Daoy (cell line): ENCODE measurements at regions not wholly inside any gene's neighbourhood (a gene's known extent, or its start where the extent isn't known, plus 50 kb on each side); places are given as distances from the start of the nearest gene placed in this dataset.
A peak's percentile ranks its signal among the peaks of the same experiment; 100 is the strongest.

Source experiments
- DNase-seq: peaks from one replicate; pipeline ENCODE4 v3.0.0-alpha.2; 2015; ENCODE audit warnings: low read depth

- peak; percentile 1 for DNase-seq
These were observed 423.3 kb downstream of the CENPC start for GRCh38 chr4:67122029-67122428.

DNA sequence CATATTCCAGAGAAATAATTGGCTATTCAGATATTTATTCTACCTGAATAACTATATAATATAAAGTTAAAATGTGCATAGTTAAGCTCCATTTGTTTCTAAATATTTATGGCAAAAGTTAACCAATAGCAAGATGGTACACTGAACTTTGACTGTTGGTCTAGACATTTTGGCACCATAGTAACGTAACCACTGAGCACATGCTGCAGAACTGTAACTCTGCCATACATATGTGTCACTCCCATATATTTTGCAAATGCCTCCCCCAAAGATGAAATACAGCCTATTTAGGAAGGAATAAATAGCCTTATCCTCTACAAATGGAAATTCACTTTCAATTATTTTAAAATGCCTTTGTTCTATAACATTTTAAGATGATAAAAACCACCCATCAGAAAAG lies 424.9 kb downstream of the CENPC start:
- DNase-seq: no peak

- DNase-seq: no peak
These were observed 436.0 kb downstream of the CENPC start for GRCh38 chr4:67109276-67109675.

GRCh38 chr4:67106861-67107460 lies 438.3 kb downstream of the CENPC start:
- DNase-seq: no peak

DNA sequence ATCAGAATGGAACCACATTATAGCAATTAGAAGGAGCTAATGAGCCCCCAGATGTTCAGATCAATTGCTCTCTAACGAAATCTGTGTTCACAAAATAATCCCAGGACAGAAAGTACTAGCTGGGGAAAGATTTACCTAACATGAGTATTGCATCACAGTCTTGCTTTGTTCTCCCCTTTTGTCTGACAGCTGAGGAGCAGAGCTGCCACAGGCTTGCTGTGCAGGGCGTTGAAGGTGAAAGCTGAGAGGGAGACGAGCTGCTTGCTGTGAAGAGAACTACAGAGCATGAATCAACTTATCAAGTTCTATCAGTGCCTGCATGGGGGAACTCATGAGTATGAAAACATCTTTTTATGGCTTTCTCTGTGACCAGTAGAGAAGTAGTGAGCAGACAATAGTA lies 441.2 kb downstream of the CENPC start:
- no peak for DNase-seq

DNA sequence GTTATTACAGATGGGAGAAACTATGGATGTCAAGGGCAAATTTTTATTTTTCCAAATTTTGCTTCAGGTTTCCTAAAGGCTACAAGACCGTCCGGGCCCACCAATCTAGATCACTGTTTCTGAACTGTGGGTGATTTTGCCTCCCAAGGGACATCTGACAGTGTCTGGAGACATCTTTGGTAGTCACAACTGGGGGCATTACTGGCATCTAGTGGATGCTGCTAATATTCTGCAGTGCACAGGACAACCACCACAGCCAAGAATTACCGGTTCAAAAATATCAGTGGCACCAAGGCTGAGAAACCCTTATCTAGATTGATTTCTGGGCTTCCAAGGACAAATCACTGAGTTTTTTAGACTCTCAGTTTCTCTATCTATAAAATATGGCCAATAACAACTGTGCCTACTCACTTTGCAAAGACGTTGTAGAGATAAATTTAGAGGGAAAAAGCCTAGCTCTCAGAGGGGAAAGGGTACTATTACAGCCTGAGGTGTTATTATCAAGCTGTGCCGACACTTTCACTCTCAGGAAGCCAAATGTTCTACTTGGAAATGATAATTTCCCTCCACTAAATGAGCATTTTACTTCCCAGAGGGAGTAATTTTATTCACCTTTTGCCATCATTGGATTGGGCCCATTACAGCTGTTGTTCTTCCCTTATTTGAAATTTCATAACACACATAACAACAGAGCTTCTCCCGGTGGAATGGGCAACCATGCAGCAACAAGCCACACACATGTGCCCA lies 442.1 kb downstream of the CENPC start:
- no peak for DNase-seq

GRCh38 chr4:67101612-67102011 lies 443.7 kb downstream of the CENPC start:
- DNase-seq: no peak

- no peak for DNase-seq
These were observed 453.0 kb downstream of the CENPC start for GRCh38 chr4:67092351-67092750.

DNA sequence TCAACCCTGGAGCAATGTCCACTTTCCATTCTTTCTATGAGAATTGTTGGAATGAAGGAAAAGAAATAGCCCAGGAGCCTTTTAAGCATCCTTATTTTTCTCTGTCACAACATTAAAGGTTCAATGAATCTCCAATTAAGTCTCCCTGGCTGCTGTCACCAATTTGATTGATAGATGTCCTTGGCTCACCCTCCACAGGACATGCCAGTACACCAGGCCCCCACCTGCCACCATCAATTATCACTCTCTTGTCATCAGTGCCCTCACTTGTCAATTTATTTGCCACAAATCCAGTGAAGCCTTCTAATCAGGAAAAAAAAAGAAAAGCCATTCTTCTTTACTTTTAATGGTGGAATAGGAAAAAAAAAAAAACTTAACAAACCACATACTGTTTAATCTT lies 453.6 kb downstream of the CENPC start:
- DNase-seq: no peak

GRCh38 chr4:67087897-67088296 lies 457.4 kb downstream of the CENPC start:
- DNase-seq: peak; percentile 18

DNA sequence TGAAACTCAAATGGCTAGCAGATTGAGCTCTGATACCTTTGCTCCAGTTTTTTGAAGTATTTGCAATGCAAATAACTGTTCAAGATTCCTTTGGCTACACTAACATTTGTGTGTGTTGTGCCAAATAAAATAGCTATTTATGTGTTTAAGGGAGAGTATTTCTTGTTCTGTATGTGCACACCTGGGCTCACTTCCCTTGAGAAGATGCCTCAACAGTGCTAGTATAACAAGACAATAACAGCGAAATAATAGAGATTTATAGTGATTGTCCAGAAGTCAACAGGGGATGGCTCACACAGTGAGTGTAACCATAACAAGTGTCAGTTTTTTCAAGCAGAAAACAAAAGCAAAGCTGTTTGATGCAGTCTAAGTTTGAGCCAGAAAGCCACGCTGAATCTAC lies 460.5 kb downstream of the CENPC start:
- DNase-seq: no peak

- no peak for DNase-seq
These were observed 461.8 kb downstream of the CENPC start for GRCh38 chr4:67083496-67083895.

GRCh38 chr4:67082746-67083145 lies 462.6 kb downstream of the CENPC start:
- no peak for DNase-seq

DNA sequence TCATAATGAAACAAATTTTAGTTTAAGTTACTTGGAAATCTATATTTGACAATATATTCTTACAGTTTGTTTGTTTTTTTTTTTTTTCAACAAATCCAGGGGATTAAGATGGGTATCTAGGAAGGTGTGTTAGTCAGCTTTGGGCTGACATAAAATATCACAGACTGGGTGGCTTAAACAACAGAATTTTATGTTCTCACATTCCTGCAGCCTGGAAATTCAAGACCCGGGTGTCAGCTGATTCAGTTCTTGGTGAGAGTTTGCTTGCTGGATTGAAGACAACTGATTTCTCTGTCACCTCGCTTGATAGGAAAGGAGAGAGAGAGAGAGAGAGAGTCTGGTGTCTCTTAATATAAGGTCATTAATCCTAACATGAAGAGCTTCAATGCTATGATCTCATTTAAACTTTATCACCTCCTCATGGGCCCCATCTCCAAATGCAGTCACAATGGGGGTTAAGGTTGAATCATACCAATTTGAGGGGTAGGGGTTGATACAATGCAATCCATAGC lies 465.2 kb downstream of the CENPC start:
- no peak for DNase-seq

- no peak for DNase-seq
These were observed 473.7 kb downstream of the CENPC start for GRCh38 chr4:67071641-67072040.

- DNase-seq: no peak
These were observed 490.0 kb downstream of the CENPC start for GRCh38 chr4:67055319-67055718.

DNA sequence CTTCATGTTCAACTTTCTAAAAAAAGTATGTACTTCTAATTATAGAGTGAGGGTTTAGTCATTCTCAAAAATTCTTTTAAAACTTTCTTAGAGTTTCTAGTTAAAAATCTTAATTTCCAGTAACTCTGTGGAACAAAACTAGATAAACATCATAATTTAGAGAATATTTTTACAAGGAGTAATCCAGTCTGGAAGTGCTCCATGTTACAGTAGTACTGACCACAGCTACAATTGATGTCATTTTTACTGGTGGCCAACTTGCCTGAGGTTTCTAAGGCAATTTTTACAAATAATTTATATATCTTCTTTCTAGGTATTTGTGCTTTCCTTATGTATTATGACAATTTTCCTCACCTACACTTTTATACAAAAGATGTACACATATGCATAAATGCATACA lies 490.4 kb downstream of the CENPC start:
- no peak for DNase-seq

GRCh38 chr4:67052814-67053675 lies 492.3 kb downstream of the CENPC start:
- DNase-seq: no peak

- no peak for DNase-seq
These were observed 494.1 kb downstream of the CENPC start for GRCh38 chr4:67051000-67051789.

- no peak for DNase-seq
These were observed 495.9 kb downstream of the CENPC start for GRCh38 chr4:67049446-67049845.

DNA sequence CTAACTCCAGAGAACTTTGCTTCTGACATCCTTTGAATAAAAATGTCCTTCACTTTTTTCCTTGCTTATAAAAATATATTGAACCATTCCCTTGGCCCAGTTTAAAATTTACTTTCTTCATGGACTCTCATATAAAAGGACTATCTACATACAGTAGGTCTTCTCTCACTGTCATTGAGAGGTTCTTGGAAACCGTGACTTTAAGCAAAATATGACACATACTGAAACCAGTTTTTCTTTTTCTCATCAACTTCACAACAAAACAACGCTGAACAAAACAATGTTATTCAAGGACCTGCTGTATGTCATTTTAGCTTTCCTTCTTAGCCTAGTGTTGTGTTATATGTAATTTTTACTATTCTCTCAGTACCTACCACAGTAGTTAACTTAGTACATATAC lies 496.8 kb downstream of the CENPC start:
- no peak for DNase-seq

DNA sequence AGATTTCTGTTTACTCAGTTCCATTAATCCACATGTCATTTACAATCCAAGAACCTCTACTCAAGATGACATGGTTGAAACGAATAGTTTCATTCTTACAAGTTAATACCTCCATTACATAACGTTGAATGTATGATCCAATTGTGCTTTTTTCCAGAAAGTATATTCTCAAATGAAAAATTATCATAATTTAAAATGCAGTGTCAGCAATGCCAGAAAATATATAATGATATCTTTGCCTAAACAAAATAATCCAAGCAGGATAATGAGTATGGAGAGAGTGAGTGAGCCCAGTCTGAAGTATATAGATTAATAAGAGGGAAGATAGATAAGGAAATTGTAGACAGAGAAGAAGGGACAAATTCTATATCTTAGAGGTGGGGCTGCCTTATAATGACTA lies 505.0 kb downstream of the CENPC start:
- no peak for DNase-seq
